Epithelial cell of esophagus (primary cell): ENCODE measurements at regions not wholly inside any gene's neighbourhood (a gene's known extent, or its start where the extent isn't known, plus 50 kb on each side); places are given as distances from the start of the nearest gene placed in this dataset.
"Not testable (repeated sequence)": the region's sequence is repeated elsewhere in the genome, so short reads cannot be mapped to it uniquely, and the experiment has no call there.

Experiments used
- DNase-seq: peaks from one replicate; pipeline ENCODE4 v3.0.0; 2010; ENCODE audit warnings: low read depth
- H3K4me3 ChIP-seq: 2 replicates; pipeline ENCODE4 v1.5.1; 2011; ENCODE audit warnings: mild to moderate bottlenecking, low read length, control low read depth
- TF ChIP-seq, protein P1 (sequence below): IDR thresholded peaks from 2 replicates; pipeline ENCODE4 v1.5.1; 2011; ENCODE audit warnings: low read depth, mild to moderate bottlenecking, low read length, control low read depth, inconsistent platforms; ENCODE audit not compliant: insufficient read depth; ENCODE audit errors: missing control alignments

DNA sequence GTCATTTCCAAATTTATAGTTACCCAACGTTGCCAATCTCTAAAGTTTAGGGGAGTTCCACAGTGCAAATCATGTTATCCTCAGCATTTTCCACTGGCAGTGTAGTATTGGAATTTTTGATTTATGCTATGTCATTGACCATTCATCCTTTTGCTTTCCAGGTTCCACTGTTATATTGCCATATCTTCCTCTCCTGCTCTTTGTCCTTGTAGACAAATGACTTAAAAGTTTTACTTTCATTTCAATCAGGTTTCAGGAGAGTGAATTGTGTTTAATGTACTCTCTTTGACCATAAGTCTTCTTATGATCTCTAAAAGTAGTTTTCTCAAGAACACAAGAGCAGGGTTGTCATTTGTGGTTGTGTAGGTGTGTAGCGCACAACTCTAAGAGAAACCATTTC lies 274.6 kb downstream of the COG6 start:
- TF ChIP-seq, protein P1, sequence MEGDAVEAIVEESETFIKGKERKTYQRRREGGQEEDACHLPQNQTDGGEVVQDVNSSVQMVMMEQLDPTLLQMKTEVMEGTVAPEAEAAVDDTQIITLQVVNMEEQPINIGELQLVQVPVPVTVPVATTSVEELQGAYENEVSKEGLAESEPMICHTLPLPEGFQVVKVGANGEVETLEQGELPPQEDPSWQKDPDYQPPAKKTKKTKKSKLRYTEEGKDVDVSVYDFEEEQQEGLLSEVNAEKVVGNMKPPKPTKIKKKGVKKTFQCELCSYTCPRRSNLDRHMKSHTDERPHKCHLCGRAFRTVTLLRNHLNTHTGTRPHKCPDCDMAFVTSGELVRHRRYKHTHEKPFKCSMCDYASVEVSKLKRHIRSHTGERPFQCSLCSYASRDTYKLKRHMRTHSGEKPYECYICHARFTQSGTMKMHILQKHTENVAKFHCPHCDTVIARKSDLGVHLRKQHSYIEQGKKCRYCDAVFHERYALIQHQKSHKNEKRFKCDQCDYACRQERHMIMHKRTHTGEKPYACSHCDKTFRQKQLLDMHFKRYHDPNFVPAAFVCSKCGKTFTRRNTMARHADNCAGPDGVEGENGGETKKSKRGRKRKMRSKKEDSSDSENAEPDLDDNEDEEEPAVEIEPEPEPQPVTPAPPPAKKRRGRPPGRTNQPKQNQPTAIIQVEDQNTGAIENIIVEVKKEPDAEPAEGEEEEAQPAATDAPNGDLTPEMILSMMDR: no peak
- no peak for DNase-seq
- H3K4me3 ChIP-seq: no peak overlapping the region

DNA sequence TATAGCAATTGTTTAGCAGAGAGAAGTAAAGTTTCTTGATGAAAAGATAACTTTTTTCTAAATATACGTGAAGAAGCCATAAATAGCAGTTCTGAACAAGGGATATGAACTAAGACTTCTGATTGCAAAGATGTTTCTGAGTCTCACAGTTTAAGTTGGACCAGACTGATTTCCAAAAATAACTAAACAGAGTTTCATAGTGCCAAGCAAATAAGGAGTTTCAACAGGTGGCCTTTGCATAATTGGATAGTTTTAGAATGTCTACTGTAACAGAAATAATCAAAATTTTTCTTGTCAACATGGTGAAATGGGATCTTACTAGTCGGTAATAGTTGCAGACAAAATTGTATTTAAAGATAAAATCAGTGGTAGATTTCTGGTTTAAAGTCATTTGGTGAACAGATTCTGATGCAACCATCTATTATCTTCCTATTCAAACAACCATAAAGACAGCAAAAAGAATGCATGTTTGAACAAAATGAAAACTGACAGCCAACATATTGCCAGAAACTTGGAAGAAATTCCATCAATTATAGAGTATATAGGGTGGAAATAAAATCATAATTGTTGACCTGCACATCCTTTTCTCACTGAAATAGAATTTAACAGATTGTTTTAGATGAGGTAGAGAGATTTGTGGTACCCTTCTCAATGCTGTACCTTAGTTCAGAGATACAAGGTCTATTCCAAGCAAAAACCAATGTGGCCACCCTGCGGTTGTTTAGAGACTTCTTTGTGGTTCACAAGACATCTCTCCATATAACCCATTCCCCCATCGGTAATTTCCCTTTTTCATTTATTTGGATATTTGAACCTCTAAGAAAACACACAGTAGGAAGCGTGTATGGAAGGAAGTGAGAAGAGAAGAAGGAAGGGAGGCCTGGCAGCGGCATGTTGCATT lies 275.3 kb downstream of the COG6 start:
- TF ChIP-seq, protein P1: no peak
- DNase-seq: no peak

DNA sequence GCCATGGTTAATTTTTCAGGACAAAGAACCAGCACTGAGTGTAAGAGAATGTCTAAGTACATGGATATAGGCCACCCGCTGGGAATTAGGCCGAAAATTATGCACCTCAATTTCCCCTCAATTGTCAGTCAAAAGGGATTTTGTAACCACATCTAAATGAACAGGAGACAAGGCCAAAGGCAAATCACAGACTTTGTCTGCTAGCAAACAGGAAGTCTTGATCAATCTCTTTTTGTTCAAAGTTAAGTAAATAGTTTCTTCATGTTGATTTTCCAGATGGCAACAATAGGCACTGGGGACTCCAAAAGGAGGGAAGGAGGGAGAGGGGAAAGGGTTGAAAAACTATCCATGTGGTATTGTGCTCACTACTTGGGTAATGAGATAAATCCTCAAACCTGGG lies 276.0 kb downstream of the COG6 start:
- H3K4me3 ChIP-seq: no peak overlapping the region
- no peak for DNase-seq
- TF ChIP-seq, protein P1: no peak

More for the DNA sequence above, 275.3 kb downstream of the COG6 start:
- H3K4me3 ChIP-seq: no peak overlapping the region

DNA sequence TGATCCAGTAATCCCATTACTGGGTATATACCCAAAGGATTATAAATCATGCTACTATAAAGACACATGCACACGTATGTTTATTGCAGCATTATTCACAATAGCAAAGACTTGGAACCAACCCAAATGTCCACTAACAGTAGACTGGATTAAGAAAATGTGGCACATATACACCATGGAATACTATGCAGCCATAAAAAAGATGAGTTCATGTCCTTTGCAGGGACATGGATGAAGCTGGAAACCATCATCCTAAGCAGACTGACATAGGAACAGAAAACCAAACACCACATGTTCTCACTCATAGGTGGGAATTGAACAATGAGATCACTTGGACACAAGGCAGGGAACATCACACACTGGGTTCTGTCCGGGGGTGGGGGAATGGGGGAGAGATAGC lies 277.1 kb downstream of the COG6 start:
- not testable (repeated sequence) for H3K4me3 ChIP-seq, DNase-seq

DNA sequence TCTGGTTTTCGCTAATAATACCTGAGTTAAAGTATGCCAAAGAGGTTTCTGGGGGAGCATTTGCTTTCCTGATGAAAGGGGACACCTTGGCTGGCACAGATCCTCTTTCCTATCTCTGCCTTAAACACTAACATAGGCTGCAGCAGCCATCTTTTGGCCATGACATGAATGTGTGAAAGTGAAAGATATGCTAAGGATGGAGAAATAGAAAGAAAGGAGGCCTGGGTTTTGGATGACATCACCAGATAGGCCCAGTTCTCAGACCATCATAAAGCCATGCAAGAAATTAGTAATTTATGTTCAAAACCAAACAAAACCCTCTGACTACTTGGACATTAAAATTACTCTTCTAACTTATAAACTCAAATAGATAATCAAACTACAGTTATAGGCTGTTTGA lies 279.7 kb downstream of the COG6 start:
- no peak for DNase-seq
- TF ChIP-seq, protein P1: no peak
- H3K4me3 ChIP-seq: no peak overlapping the region

DNA sequence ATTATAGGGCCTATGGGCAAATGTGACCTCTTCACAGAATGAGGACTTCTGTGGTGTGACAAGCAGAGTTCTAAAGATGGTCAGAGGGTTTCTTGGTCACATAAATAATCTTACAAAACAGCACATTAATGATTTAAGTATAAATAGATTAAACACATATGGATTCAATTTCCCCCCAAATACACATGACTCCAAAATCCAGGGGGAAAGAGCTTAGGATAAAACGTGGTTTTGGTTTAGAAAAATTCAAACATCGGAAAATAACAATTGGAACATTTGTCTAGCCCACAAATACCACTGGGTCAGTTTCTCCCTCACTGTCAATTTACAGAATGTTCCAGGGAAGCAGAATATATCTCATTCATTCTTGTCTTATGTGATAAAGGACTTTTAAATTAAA lies 283.1 kb downstream of the COG6 start:
- TF ChIP-seq, protein P1: no peak

DNA sequence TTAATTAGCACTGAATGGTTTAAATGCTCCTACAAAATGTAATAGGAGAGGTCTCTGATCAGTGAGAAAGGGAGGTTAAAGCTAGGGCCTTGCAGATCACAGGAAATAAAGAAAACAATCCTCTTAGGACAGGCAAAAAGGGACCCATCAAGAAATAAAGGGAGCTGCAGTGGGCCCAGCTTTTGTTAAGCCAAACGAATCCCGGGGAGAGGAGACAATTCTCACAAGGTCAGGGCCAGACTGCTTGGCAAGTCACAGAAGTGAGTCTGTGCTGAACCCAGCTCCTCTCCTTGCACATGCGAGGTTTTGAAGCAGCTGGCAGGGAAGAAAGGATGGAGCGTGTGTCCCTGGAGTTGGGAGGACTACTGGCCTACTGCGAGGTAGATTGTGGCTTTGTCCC lies 285.8 kb downstream of the COG6 start:
- TF ChIP-seq, protein P1: no peak
- H3K4me3 ChIP-seq: no peak overlapping the region
- no peak for DNase-seq

More for the DNA sequence above, 283.1 kb downstream of the COG6 start:
- DNase-seq: no peak
- no peak overlapping the region for H3K4me3 ChIP-seq
